Activated CD4-positive, alpha-beta T cell treated with anti-CD3 and anti-CD28 coated beads, Interleukin-2, amount 50 U/mL, for 16 hours (primary cell): ENCODE measurements at regions not wholly inside any gene's neighbourhood (a gene's known extent, or its start where the extent isn't known, plus 50 kb on each side); places are given as distances from the start of the nearest gene placed in this dataset.
"Not testable (repeated sequence)": the region's sequence is repeated elsewhere in the genome, so short reads cannot be mapped to it uniquely, and the experiment has no call there.

Experiments used
- DNase-seq: peaks from one replicate; pipeline ENCODE4 v3.0.0-alpha.2; 2020

- DNase-seq, result no peak
Measured at GRCh38 chr14:99006276-99006675, 265.7 kb downstream of the BCL11B start.

DNA sequence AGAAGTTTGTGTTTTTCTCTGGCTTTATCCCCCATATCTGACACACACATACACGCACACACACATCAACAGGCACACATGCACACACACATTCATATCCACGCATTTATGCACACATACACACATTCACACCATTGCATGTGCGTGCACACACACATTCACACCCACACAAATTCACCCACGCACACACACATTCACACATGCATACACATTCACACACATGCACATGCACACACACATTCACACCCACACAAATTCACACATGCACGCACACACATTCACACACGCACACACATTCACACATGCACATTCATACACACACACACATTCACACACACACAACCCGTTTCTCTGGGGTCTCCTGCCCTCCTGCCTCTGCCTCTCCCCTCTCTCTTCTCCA is 264.2 kb downstream of the BCL11B start:
- no peak for DNase-seq

- DNase-seq, result no peak
Measured at GRCh38 chr14:99009871-99010270, 262.1 kb downstream of the BCL11B start.

DNA sequence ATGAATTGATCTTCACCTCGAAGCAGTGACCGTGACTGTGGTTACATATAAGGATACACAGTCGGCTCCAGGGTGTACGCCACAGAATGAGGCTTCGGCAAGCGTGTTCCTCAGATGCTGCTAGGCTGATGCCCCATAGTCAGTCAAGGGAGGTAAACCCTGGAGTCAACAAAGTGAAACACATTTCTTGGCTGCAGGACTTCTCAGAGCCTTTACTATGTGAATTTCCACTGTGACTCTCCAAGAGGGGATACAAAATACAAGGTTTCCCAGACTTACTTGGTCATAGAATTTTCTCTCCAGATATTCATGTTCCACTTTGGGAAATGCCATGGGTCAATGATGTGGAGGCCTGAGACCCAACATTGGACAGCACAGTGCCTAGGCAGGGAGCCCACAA is 260.6 kb downstream of the BCL11B start:
- DNase-seq, result no peak

- DNase-seq, result no peak
Measured at GRCh38 chr14:99012703-99013102, 259.3 kb downstream of the BCL11B start.

GRCh38 chr14:99015833-99016232 is 256.2 kb downstream of the BCL11B start:
- no peak for DNase-seq

- no peak for DNase-seq
Measured at GRCh38 chr14:99023371-99023770, 248.6 kb downstream of the BCL11B start.

GRCh38 chr14:99024926-99025325 is 247.1 kb downstream of the BCL11B start:
- DNase-seq, result no peak

DNA sequence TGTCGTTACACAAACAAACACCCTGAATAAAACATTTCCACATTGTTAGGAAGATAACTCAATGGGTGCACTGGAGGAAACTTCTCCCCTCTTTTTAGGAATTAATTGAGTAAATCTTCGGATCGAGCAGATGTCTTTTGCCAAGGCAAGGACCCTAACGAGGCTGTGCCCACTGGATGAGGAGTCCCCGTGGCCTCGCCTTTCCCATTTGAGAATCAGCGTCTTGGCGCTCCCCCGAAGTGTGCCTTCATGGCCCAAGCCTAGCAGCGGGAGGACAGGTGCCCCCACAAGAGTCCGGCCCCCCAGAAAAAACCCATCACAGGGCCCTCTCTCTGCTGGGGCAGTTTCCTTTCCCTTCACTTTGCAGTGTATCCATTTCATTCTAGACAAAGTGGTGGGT is 246.6 kb downstream of the BCL11B start:
- no peak for DNase-seq

DNA sequence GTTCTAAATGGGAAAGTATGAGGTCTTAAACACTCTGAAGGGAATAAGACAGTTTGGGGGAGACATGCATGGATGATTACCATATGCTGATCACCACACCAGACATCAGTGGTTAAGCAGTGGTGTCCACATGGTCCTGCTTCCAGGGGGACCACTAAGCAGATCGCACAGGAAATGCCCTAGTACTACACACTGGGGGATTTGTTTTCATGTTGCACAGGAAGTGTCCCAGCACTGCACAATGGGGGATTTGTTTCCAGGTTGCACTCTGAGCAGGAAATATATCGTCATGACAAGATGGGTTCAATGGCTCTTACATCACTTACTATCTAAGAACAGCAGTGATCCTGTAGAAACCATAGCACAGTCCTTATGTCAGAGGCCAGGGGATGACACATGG is 245.5 kb downstream of the BCL11B start:
- DNase-seq, result peak; percentile 14

GRCh38 chr14:99028041-99028440 is 244.0 kb downstream of the BCL11B start:
- no peak for DNase-seq

DNA sequence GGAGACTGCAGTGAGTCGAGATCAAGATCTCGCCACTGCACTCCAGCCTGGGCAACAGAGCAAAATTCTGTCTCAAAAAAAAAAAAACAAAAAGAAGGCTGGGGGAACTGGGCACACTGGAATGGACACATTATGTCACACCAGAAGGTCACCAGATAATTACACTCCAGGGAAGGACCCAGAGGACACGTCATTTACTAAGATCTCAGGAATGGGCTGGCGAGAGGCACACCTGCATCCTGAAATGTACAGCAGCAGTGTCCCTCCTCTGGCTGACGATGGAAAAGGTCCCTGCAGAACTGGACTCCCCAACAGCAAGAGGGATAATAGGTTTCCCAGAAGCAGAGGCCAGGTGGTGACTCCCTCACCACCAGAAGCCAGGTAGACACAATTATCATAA is 243.5 kb downstream of the BCL11B start:
- no peak for DNase-seq

DNA sequence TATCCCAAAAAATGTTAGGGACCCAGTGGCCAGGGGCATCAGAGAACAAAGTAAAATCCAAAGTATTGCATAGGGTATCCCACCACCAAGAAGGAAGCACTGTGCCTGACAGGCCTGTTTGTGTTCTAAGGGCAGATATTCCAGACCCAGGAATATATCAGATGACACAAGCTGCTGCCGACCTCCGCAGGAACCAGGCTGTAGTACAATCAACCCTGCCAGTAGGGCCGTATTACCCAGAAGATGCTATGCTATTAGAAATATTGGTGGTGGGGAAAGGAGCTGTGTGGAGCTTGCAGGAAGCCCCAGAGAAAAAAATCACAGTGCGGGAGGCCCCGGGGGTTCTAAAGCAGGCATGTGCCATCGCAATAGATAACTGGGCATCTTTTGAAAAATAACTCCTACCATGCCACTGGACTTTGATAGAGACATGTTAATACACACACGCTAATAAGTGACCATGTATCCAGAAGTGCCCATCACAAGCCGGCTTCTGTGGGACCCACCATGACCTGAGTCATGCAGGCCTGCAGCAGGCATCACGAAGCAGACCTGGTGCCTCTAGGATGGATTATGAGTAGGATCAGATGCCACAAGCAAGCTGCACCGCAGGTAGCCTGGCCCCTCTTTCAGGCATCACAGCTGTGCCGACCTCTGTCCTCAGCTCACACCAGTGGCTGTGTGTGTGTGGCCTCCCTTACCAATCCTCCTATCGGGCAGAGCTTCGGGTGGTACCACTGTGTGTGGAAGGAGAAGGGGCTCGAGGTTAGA is 242.7 kb downstream of the BCL11B start:
- no peak for DNase-seq

- DNase-seq, result no peak
Measured at GRCh38 chr14:99029916-99030305, 242.1 kb downstream of the BCL11B start.

DNA sequence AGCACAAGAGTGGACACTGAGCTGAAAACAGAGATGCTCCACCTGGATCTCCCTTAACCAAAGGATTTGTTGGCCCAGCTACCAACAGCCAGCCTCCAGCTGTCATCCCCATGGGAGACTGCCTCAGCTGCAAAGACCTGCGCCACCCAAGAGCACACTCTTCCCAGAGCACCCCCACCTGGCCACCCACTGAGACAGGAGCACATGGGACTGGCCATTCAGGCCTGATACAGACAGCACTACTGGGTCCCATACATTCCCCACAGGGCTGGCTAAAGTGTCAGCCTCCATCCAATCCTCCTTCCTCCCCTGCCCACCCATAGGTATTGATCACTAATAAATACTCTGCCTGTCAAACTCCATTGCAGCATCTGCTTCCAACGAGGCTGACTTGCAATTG is 241.5 kb downstream of the BCL11B start:
- DNase-seq, result no peak

- DNase-seq, result no peak
Measured at GRCh38 chr14:99032759-99033158, 239.2 kb downstream of the BCL11B start.

- no peak for DNase-seq
Measured at GRCh38 chr14:99033951-99034350, 238.0 kb downstream of the BCL11B start.

GRCh38 chr14:99034711-99035171 is 237.3 kb downstream of the BCL11B start:
- no peak for DNase-seq

DNA sequence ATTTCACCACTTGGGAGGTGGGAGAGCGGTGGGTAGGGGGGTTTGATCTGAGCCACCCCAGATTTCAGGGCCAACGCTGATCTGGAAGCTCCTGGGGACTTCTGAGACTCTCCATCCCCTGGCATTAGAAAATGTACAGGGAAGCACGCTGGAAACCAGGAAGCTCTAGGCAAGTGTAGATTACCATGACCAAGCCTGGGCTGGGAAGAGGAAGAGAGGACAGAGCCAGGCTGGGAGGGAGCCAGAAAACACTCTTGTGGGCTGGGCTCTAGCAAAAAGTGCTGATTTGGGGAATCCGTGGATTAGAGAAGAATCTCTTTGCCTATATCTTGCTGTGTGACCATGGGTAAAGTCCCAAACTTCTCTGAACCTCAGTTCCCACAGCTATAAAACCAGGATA is 236.7 kb downstream of the BCL11B start:
- DNase-seq, result no peak

DNA sequence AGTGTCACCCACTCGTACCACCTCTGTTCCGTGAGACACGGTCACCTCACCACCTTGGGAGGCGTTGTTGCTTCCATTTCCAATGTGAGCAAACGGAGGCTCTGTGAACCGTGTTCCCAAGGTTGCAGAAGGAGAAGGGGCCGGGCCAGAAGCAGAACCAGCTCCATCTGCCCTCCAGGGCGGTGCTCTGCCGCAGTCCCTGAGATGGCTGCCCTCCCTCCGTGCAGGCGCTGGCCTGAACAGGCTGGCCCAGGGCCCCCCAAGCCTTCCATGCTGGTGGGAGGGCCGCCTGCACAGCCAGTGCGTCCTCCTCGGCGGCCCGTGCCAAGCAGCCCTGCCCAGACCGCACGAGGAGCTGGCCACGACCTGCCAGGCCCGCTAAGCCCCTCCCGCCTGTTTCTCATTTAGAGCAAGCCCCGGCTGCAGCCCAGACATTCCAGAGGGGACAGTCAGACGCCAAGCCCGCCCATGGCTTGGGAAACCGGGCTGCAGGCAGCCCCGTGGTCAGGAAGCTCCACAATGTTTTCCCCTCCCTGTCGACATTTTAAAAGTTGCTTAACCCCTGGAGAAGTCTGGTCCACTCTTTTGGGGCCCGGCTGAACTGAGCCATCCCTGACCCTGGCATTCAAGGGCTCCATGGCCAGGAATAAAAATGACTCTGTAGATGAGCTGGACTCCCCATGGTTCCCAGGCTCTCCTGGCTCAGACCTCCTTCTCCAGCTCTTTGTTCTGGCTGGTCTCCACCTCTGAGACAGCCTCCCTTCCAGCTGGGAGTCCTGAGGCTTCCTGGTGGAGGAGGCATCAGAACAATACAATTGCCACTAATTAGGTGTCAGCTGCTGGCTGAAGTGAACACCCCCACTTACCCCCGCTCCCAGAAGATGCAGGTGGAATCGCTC is 236.0 kb downstream of the BCL11B start:
- no peak for DNase-seq

DNA sequence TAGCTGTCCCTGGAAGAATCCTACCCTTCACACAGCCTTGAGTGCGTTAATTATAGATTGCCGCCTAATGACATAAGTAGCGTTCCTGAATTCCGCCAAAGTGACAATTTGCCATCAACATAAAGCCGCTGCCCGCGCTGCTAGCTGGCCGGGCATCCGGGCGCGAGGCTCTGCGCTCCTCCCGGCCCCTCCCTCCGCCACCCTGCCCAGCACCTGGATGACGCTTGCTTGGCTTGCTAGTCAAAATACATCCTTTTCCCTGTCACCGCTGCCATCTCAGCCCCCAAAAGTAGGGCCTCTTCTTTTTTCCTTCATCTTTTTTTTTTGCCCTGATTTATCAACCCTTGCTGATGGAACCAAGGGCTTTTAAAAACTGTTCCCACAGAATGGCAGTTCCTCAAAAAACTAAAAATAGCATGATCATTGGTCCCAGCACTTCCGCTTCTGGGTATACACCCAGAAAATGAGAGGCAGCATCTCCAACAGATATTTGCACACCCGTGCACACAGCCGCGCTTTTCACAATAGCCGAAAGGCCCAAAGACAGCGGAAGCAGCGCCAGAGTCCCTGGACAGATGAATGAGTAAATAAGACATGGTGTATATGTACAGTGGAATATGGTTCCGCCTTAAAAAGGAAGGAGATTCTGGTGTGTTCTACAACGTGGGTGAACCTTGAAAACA is 235.2 kb downstream of the BCL11B start:
- DNase-seq, result no peak

GRCh38 chr14:99037326-99037725 is 234.7 kb downstream of the BCL11B start:
- not testable (repeated sequence) for DNase-seq

DNA sequence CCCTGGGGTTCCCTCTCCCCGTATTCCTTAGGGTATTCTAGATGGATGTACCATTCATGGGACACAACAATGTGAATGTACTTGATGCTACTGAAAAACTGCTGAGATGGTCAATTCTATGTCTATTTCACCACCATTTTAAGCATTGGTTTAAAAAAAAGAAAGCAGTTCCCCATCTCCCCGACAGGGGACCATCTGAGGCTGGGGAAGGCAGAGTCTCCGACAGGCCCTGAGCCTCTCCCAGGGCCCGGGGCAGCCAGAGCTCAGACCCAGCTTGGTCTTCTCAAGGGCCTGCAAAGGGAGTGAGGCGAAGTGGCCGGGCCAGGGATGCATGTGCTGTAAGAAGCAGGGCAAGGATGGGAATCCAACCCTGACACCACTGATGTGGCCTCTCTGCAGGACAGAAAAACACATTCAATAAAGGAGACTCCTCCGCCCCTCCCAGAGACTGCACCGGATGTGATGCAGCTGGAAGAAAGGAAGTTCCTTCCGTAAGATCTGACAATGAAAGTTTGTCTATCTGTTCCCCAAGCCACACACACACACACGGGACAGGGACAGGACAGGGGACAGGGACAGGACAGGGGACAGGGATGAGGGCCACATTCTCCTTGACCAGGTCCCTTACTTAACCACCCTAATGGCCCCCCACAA is 234.1 kb downstream of the BCL11B start:
- DNase-seq, result no peak
